ENCODE measurements at regions not wholly inside any gene's neighbourhood (a gene's known extent, or its start where the extent isn't known, plus 50 kb on each side); places are given as distances from the start of the nearest gene placed in this dataset.

DNA sequence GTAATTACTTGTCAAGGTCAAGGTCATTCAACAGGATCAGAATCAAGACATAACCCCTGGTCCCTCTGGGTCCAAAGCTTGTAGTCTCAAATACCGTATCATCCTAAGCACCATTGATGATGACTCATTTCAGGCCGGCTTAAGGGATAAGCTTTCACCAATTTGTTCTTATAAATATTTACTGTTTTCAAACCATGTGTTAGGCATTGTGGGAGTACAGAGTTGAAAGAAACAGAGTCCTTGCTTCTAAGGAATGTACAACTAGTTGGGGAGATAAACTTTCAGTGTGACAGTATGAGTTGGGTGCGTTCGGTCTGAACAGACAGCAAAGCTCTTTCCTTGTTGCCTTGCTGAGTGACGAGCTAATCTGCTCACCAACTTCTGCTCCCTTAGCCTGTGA, 183.5 kb upstream of the MAF start:
- H3K36me3 ChIP-seq (ENCODE audit: control insufficient read depth, insufficient read depth, low read length), result no peaks in the 10 kb centered on the region
- intact Hi-C loops (cut with micrococcal nuclease; ENCODE audit: unreplicated experiment), result no loop called here
- no peaks in the 10 kb centered on the region for H3K4me1 Mint-ChIP-seq (ENCODE audit: low read depth, unreplicated experiment)
- H3K27ac Mint-ChIP-seq (ENCODE audit: unreplicated experiment), result no peak overlapping the region
- BruUV-seq (replicated peaks), result no TSS peak
- H3K4me1 ChIP-seq, result 0 out of 2 replicates have a peak, but pooled peaks cover 12% of the 10 kb centered on the region
- DNase-seq, result no peak
- H3K4me3 ChIP-seq (ENCODE audit: low read depth, low read length), result no peak overlapping the region
- TF ChIP-seq, protein P1, sequence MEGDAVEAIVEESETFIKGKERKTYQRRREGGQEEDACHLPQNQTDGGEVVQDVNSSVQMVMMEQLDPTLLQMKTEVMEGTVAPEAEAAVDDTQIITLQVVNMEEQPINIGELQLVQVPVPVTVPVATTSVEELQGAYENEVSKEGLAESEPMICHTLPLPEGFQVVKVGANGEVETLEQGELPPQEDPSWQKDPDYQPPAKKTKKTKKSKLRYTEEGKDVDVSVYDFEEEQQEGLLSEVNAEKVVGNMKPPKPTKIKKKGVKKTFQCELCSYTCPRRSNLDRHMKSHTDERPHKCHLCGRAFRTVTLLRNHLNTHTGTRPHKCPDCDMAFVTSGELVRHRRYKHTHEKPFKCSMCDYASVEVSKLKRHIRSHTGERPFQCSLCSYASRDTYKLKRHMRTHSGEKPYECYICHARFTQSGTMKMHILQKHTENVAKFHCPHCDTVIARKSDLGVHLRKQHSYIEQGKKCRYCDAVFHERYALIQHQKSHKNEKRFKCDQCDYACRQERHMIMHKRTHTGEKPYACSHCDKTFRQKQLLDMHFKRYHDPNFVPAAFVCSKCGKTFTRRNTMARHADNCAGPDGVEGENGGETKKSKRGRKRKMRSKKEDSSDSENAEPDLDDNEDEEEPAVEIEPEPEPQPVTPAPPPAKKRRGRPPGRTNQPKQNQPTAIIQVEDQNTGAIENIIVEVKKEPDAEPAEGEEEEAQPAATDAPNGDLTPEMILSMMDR (IDR thresholded peaks at IDR 0.05; ENCODE audit: insufficient read depth in 1 of 2, low read depth in 1 of 2, low read length in 1 of 2, severe bottlenecking in 1 of 2, unreplicated experiment in 1 of 2), result no peak
- H3K27me3 ChIP-seq (replicated peaks; ENCODE audit: control insufficient read depth, insufficient read depth, low read length), result no peaks in the 10 kb centered on the region
- no peaks in the 10 kb centered on the region for H3K9me3 ChIP-seq
- no peaks in the 10 kb centered on the region for H3K9me3 Mint-ChIP-seq (ENCODE audit: unreplicated experiment)
- no peak overlapping the region for H3K4me3 Mint-ChIP-seq (ENCODE audit: unreplicated experiment)
- H3K36me3 Mint-ChIP-seq (ENCODE audit: insufficient read depth, unreplicated experiment), result no peaks in the 10 kb centered on the region
- H3K27me3 Mint-ChIP-seq (ENCODE audit: insufficient read depth, unreplicated experiment), result no peaks in the 10 kb centered on the region
- ChIA-PET POLR2A (no interaction called here), CTCF (no interaction called here)

DNA sequence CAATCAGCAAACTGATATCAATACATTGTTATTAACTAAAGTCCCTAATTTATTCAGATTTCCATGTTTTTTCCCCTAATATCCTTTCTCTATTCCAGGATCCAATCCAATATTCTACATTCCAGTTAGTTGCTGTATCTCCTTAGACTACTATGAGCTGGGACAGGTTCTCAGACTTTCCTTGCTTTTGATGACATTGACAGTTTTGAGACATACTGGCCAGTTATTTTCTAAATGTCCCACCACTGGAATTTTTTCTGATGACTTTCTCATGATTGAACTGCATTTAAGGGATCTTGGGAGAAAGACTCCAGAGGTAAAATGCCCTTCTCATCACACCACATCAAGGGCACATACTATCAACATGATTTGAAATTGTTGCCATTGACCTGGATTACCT, 177.1 kb upstream of the MAF start:
- no peak overlapping the region for H3K4me3 ChIP-seq (ENCODE audit: low read depth, low read length)
- Mint-ChIP-seq H3K4me3 (ENCODE audit: unreplicated experiment) (no peak overlapping the region), H3K9me3 (ENCODE audit: unreplicated experiment) (no peaks in the 10 kb centered on the region), H3K27me3 (ENCODE audit: insufficient read depth, unreplicated experiment) (no peaks in the 10 kb centered on the region), H3K36me3 (ENCODE audit: insufficient read depth, unreplicated experiment) (no peaks in the 10 kb centered on the region), H3K4me1 (ENCODE audit: low read depth, unreplicated experiment) (peaks cover 7% of the 10 kb centered on the region), H3K27ac (ENCODE audit: unreplicated experiment) (no peak overlapping the region)
- H3K27me3 ChIP-seq (replicated peaks; ENCODE audit: control insufficient read depth, insufficient read depth, low read length), result no peaks in the 10 kb centered on the region
- peaks cover 4% of the 10 kb centered on the region; the same call in 1 of the 2 replicates for H3K4me1 ChIP-seq
- intact Hi-C loops (cut with micrococcal nuclease; ENCODE audit: unreplicated experiment), result loop anchor here (10.0 kb wide), 1 partner anchor 623 kb away; no protein-coding TSS in a partner anchor
- DNase-seq, result no peak
- CTCF ChIA-PET, result no interaction called here
- no TSS peak for BruUV-seq (replicated peaks)
- TF ChIP-seq, protein P1 (IDR thresholded peaks at IDR 0.05; ENCODE audit: insufficient read depth in 1 of 2, low read depth in 1 of 2, low read length in 1 of 2, severe bottlenecking in 1 of 2, unreplicated experiment in 1 of 2), result no peak
- no peaks in the 10 kb centered on the region for H3K36me3 ChIP-seq (ENCODE audit: control insufficient read depth, insufficient read depth, low read length)
- no peaks in the 10 kb centered on the region for H3K9me3 ChIP-seq
- POLR2A ChIA-PET, result no interaction called here

DNA sequence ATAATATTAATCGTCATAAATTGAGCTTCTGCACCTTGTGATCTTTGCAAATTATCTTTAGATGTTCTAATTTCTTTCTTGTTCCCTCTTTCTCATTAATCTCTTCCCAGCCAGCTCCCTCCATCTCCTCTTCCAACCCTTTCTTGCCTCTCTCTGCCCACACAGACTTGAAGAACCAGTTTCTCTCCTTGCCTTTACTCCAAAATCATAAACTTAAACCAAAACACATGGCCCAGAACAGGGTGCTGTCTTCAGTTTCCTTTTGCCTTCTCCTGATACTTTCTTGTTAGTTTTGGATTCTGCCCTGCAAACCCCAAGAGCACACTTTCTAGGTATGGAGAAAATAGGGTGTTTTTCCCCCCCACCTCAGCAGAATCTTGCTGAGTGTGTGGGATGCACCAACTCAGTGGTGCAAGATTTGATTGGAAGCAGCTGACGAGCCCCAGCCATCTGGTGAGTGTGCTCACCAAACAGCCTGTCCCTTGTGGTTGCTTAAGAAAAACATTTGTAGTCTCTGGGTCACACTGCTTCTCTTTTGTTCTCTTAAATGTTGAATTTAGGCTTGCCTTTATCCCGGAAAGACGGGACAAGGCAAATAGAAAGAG, 175.8 kb upstream of the MAF start:
- intact Hi-C loops (cut with micrococcal nuclease; ENCODE audit: unreplicated experiment), result loop anchor here (10.0 kb wide), 1 partner anchor 622 kb away; no protein-coding TSS in a partner anchor
- H3K4me3 Mint-ChIP-seq (ENCODE audit: unreplicated experiment), result no peak overlapping the region
- Histone ChIP-seq H3K9me3 (no peaks in the 10 kb centered on the region), H3K36me3 (ENCODE audit: control insufficient read depth, insufficient read depth, low read length) (no peaks in the 10 kb centered on the region), H3K4me3 (ENCODE audit: low read depth, low read length) (no peak overlapping the region), H3K4me1 (peaks cover 5% of the 10 kb centered on the region; the same call in 1 of the 2 replicates), H3K27me3 (replicated peaks; ENCODE audit: control insufficient read depth, insufficient read depth, low read length) (no peaks in the 10 kb centered on the region)
- ChIA-PET POLR2A (no interaction called here), CTCF (interaction anchor here (1.0 kb wide), 1 partner anchor 23 kb away, joined by 3 read pairs; no protein-coding TSS in a partner anchor)
- H3K9me3 Mint-ChIP-seq (ENCODE audit: unreplicated experiment), result no peaks in the 10 kb centered on the region
- TF ChIP-seq, protein P1 (IDR thresholded peaks at IDR 0.05; ENCODE audit: insufficient read depth in 1 of 2, low read depth in 1 of 2, low read length in 1 of 2, severe bottlenecking in 1 of 2, unreplicated experiment in 1 of 2), result no peak
- BruUV-seq (replicated peaks), result no TSS peak
- no peak for DNase-seq
- H3K36me3 Mint-ChIP-seq (ENCODE audit: insufficient read depth, unreplicated experiment), result no peaks in the 10 kb centered on the region
- peaks cover 9% of the 10 kb centered on the region for H3K4me1 Mint-ChIP-seq (ENCODE audit: low read depth, unreplicated experiment)
- no peak overlapping the region for H3K27ac Mint-ChIP-seq (ENCODE audit: unreplicated experiment)
- H3K27me3 Mint-ChIP-seq (ENCODE audit: insufficient read depth, unreplicated experiment), result no peaks in the 10 kb centered on the region

All from Caco-2 (cell line).